HepG2 (cell line): ENCODE measurements at regions not wholly inside any gene's neighbourhood (a gene's known extent, or its start where the extent isn't known, plus 50 kb on each side); places are given as distances from the start of the nearest gene placed in this dataset.

Experiments used
- ATAC-seq: fragments of 200-7000 bp; cut with Tn5 transposase; 3 replicates; pipeline ENCODE4 v1.9.1; 2020; ENCODE audit warnings: mild to moderate bottlenecking, moderate library complexity
- BruUV-seq: library from RNA; stranded (reverse); fragments of 400-500 nt; replicated peaks from 2 replicates; lab custom pipeline; 2021; lab: Mats Ljungman, UMichigan
- CTCF ChIA-PET: fragments of 300-600 bp; formaldehyde crosslinking; extraction: SDS; loops from one replicate; lab custom pipeline; 2021; ENCODE audit warnings: low total read pairs, inconsistent platforms, low intra/inter-chr PET ratio; lab: Yijun Ruan, JAX
- POLR2A ChIA-PET: fragments of 350-600 bp; sonication (Branson Sonifier 250); formaldehyde crosslinking; loops from one replicate; lab custom pipeline; 2020; ENCODE audit warnings: antibody characterized with exemption, inconsistent platforms; lab: Yijun Ruan, JAX
- DNase-seq: peaks from one replicate; pipeline ENCODE4 v3.0.0-alpha.2; 2015; ENCODE audit warnings: low spot score
- FAIRE-seq: peaks from 3 replicates; lab custom pipeline; 2011; peaks lifted over from hg19 to GRCh38; lab: Jason Lieb, UNC
- H2AFZ ChIP-seq: one replicate; pipeline ENCODE4 v1.6.1; 2011; ENCODE audit warnings: low read length, inconsistent platforms
- H3K27ac ChIP-seq: fragments of 300-600 bp; 3 replicates; pipeline ENCODE4 v1.8.0; 2011; ENCODE audit warnings: mixed run types, mild to moderate bottlenecking, mixed read lengths, low read length, inconsistent platforms; ENCODE audit not compliant: insufficient read depth; ENCODE audit errors: extremely low read length
- H3K27me3 ChIP-seq, 2 experiments: fragments of 200-600 bp in 1 of 2; 2 replicates in 1 of 2; 3 replicates in 1 of 2; pipeline versions ENCODE4 v1.6.0 to v1.8.0; 2011; ENCODE audit warnings: low read length in 2 of 2, mild to moderate bottlenecking in 2 of 2, moderate library complexity in 2 of 2, inconsistent platforms in 1 of 2; ENCODE audit not compliant: insufficient read depth in 2 of 2, control insufficient read depth in 1 of 2
- H3K36me3 ChIP-seq, 2 experiments: fragments of 200-600 bp in 1 of 2; replicated peaks in 1 of 2; 2 replicates in 1 of 2; 3 replicates in 1 of 2; pipeline versions ENCODE4 v1.5.1 to v1.8.0; 2011; ENCODE audit warnings: low read length in 2 of 2, inconsistent platforms in 1 of 2; ENCODE audit not compliant: insufficient read depth in 2 of 2, control insufficient read depth in 1 of 2
- H3K4me1 ChIP-seq: 2 replicates; pipeline ENCODE4 v1.5.1; 2012; ENCODE audit warnings: low read length, inconsistent platforms; ENCODE audit not compliant: insufficient read depth
- H3K4me2 ChIP-seq: 2 replicates; pipeline ENCODE4 v1.6.0; 2011; ENCODE audit warnings: low read depth, low read length, inconsistent platforms
- H3K4me3 ChIP-seq, 3 experiments: fragments of 200-600 bp in 1 of 3; sonication (generic), shearing (Covaris generic) in 1 of 3; replicated peaks in 1 of 3; 2 replicates each; pipeline ENCODE4 v1.5.1; 2011 to 2016; ENCODE audit warnings: low read length in 3 of 3, inconsistent platforms in 2 of 3, low read depth in 2 of 3, mild to moderate bottlenecking in 2 of 3, control low read depth in 1 of 3, mixed read lengths in 1 of 3; ENCODE audit not compliant: insufficient read depth in 1 of 3
- H3K79me2 ChIP-seq: one replicate; pipeline ENCODE4 v1.6.1; 2011; ENCODE audit warnings: low read length, inconsistent platforms; ENCODE audit not compliant: insufficient read depth
- H3K9ac ChIP-seq: 2 replicates; pipeline ENCODE4 v1.6.0; 2011; ENCODE audit warnings: mild to moderate bottlenecking, low read depth, low read length, inconsistent platforms; ENCODE audit not compliant: insufficient read depth
- H3K9me3 ChIP-seq: 2 replicates; pipeline ENCODE4 v1.5.1; 2012; ENCODE audit warnings: mild to moderate bottlenecking, low read length
- H4K20me1 ChIP-seq: 2 replicates; pipeline ENCODE4 v1.6.0; 2011; ENCODE audit warnings: inconsistent platforms, mild to moderate bottlenecking, low read length, moderate library complexity; ENCODE audit not compliant: insufficient read depth
- ATF7 ChIP-seq, 2 experiments: fragments of 450-650 bp in 1 of 2; sonication (generic) in 1 of 2; formaldehyde crosslinking in 1 of 2; IDR thresholded peaks; 2 replicates each; pipeline versions ENCODE4 v1.4.0 to v1.6.1; 2016 to 2020; ENCODE audit warnings: antibody characterized with exemption in 1 of 2, mild to moderate bottlenecking in 1 of 2, missing genetic modification reagents in 1 of 2
- JDP2 ChIP-seq: sonication (generic); formaldehyde crosslinking; IDR thresholded peaks from 2 replicates; pipeline ENCODE4 v1.8.1; 2022; ENCODE audit warnings: missing genetic modification reagents, borderline replicate concordance
- KAT7 ChIP-seq: IDR thresholded peaks from 2 replicates; pipeline ENCODE4 v1.6.1; 2018; ENCODE audit warnings: borderline replicate concordance, missing compliant biosample characterization
- MED13 ChIP-seq: sonication (generic); formaldehyde crosslinking; IDR thresholded peaks from 2 replicates; pipeline ENCODE4 v1.5.0; 2020; ENCODE audit warnings: missing genetic modification reagents
- NFIC ChIP-seq: IDR thresholded peaks from 2 replicates; pipeline ENCODE4 v1.6.1; 2012; ENCODE audit warnings: mild to moderate bottlenecking, low read length, inconsistent platforms
- PHB2 ChIP-seq: fragments of 450-650 bp; IDR thresholded peaks from 2 replicates; pipeline ENCODE4 v1.6.1; 2018; ENCODE audit not compliant: partially characterized antibody
- SRY ChIP-seq: sonication (generic); formaldehyde crosslinking; IDR thresholded peaks from 2 replicates; pipeline ENCODE4 v1.8.0; 2022; ENCODE audit warnings: mild to moderate bottlenecking, missing genetic modification reagents
- TBL1XR1 ChIP-seq: fragments of 150-350 bp; IDR thresholded peaks from 2 replicates; pipeline ENCODE4 v1.6.1; 2014; ENCODE audit warnings: borderline replicate concordance, low read length; ENCODE audit not compliant: partially characterized antibody
- ZNF44 ChIP-seq: sonication (generic); formaldehyde crosslinking; IDR thresholded peaks from 2 replicates; pipeline ENCODE4 v1.5.1; 2020; ENCODE audit warnings: mild to moderate bottlenecking, missing genetic modification reagents
- WGBS: methylation state at CpG from one replicate; pipeline ENCODE4 v1.1.6; 2017; ENCODE audit warnings: low lambda C conversion rate; 5-methylcytosine and 5-hydroxymethylcytosine counted together
- in situ Hi-C: cut with HindIII; loops from 2 replicates; pipeline ENCODE4 v1.10.0; 2017; ENCODE audit warnings: low pct_unique_long_range_greater_than_20kb; ENCODE audit not compliant: extremely low pct_ligation_motif_present
- intact Hi-C: fragments of 100-400 bp; cut with micrococcal nuclease; formaldehyde crosslinking; loops from one replicate; pipeline ENCODE4 v1.10.0; 2022; ENCODE audit not compliant: unreplicated experiment
- TF ChIP-seq, protein P1 (sequence below): sonication (generic); formaldehyde crosslinking; IDR thresholded peaks from 2 replicates; pipeline ENCODE4 v1.9.0; 2021; ENCODE audit warnings: missing genetic modification reagents, mild to moderate bottlenecking, borderline replicate concordance

DNA sequence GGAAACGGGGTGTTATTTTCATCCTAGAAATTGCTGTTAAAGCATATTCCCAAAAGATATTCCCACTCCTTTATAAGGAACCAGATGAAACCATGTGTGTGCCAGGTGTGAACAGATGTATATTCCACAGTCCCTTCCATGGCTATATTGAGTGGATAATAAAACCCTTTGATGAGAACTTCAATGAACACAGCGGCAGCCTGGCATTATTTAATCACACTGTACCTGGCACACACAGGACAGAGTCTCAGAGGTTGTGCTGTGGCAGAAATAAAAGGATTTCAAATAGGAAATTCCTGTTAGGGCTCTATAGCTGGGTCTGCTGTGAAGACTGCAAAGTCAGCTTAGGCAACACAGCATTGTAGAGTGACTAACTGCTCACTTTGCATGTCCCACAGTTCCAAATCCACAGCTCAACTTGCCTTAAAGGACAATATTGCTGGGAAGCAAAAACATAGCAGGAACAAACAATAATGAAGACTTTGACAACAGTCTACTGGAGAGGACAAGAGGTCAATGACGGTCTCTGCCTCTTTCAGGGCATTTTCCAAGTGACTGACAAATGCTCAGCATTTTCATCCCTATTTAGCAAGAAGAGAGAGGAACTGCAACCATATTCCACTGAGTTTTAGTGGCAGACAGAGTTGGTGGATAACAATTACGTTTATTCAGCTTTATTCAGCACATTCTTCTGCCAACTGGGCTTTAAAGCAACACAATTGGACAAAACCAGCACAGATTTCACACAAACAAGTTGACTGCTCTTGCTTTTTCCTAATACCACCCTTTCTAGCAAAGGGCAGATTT lies 255.7 kb upstream of the RGMB start:
- TF ChIP-seq ZNF44 = no peak
- TF ChIP-seq JDP2 (CRISPR knock-in tag) = no peak
- TF ChIP-seq ATF7 (IDR thresholded peaks at IDR 0.05) = no peak
- TF ChIP-seq ATF7 (CRISPR knock-in tag; IDR thresholded peaks at IDR 0.05) = no peak
- TF ChIP-seq NFIC = no peak
- TF ChIP-seq, protein P1, sequence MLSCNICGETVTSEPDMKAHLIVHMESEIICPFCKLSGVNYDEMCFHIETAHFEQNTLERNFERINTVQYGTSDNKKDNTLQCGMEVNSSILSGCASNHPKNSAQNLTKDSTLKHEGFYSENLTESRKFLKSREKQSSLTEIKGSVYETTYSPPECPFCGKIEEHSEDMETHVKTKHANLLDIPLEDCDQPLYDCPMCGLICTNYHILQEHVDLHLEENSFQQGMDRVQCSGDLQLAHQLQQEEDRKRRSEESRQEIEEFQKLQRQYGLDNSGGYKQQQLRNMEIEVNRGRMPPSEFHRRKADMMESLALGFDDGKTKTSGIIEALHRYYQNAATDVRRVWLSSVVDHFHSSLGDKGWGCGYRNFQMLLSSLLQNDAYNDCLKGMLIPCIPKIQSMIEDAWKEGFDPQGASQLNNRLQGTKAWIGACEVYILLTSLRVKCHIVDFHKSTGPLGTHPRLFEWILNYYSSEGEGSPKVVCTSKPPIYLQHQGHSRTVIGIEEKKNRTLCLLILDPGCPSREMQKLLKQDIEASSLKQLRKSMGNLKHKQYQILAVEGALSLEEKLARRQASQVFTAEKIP (CRISPR knock-in tag) = no peak
- TF ChIP-seq KAT7 (CRISPR knock-in tag) = no peak
- no peak for TF ChIP-seq SRY (CRISPR knock-in tag)
- no peak for TF ChIP-seq MED13
- no peak for TF ChIP-seq TBL1XR1
- TF ChIP-seq PHB2 = no peak
- Histone ChIP-seq H3K79me2 (no peaks in the 10 kb centered on the region), H3K9ac (no peak overlapping the region), H2AFZ (no peak overlapping the region), H4K20me1 (no peaks in the 10 kb centered on the region), H3K4me2 (no peak overlapping the region), H3K9me3 (no peaks in the 10 kb centered on the region), H3K27me3 (no peaks in the 10 kb centered on the region), H3K36me3 (no peaks in the 10 kb centered on the region), H3K4me1 (no peaks in the 10 kb centered on the region), H3K27ac (no peak overlapping the region), H3K4me3 (no peak overlapping the region)
- intact Hi-C loops = no loop called here
- no TSS peak for BruUV-seq
- 7% methylated on average over 4 of the region's 4 CpGs for WGBS
- POLR2A ChIA-PET = no interaction called here
- in situ Hi-C loops = no loop called here
- ATAC-seq (no peak), FAIRE-seq (no peak), DNase-seq (no peak)
- CTCF ChIA-PET = no interaction called here
